ENCODE measurements at regions not wholly inside any gene's neighbourhood (a gene's known extent, or its start where the extent isn't known, plus 50 kb on each side); places are given as distances from the start of the nearest gene placed in this dataset.

DNA sequence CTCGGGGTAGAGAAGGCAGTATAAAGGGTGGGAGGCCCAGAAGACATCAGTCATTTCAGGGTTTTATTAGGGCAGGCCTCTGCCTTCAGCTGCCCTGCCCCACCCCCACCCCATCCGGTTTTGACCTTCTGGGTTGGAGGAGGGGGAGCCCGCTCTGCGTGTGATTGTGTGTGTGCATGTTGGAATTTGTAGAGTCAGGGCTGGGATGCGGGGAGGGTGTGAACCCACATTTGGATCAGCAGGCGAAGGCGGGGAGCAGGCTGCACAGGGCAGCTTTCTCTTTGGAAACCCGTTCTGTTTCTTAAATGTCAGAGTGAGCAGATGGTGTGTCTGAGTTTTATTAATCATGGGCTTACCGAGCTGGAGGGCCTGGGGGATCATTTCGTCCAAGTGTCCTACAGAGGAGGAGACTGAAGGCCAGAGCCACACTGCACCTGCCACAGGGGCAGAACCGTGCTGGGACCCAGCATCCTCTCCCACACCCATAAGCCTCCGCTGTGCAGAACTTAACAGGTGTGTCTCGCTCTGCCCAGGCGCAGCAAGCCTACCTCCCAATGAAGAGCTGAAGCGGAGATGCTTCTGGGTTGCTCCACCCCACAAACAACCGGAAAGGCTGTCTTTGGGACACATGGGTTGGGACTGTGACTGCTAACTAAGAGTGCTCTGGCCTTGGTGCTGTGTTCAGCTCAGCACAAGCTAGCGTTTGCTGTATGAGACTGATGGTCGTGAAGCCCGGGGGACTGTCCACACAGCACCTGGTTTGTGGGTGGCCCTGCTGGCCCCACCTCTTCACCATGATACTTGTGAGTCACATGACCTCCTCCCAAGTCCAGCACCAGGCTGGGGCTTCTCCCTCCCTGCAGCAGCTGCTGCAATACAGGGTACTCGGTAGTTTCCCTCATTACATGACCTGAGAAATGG, 70.9 kb upstream of the GSE1 start:
- TF ChIP-seq CTCF (IDR thresholded peaks at IDR 0.05), result no peak
- TF ChIP-seq POLR2A (IDR thresholded peaks at IDR 0.05), result no peak

Data from vagina (tissue), 2 donors.